Cardiac muscle cell (in vitro differentiated cells and primary cell): ENCODE measurements at regions not wholly inside any gene's neighbourhood (a gene's known extent, or its start where the extent isn't known, plus 50 kb on each side); places are given as distances from the start of the nearest gene placed in this dataset.
"Not testable (repeated sequence)": the region's sequence is repeated elsewhere in the genome, so short reads cannot be mapped to it uniquely, and the experiment has no call there.

Source experiments
- DNase-seq, 2 donors: peaks; one replicate each; pipeline versions ENCODE4 v3.0.0 to v3.0.0-alpha.2; 2010 to 2017; ENCODE audit warnings: low read depth in 1 of 2, low spot score in 1 of 2
- H3K27ac ChIP-seq: fragments of 200-600 bp; sonication (generic); 2 replicates; pipeline ENCODE4 v1.5.1; 2016
- H3K27me3 ChIP-seq: fragments of 200-600 bp; sonication (generic); 2 replicates; pipeline ENCODE4 v1.6.0; 2016; ENCODE audit warnings: control low read depth
- H3K36me3 ChIP-seq: fragments of 200-600 bp; sonication (generic); 2 replicates; pipeline ENCODE4 v1.5.1; 2016; ENCODE audit warnings: control low read depth
- H3K4me1 ChIP-seq: fragments of 200-600 bp; sonication (generic); 2 replicates; pipeline ENCODE4 v1.8.1; 2017; ENCODE audit warnings: low read depth, mild to moderate bottlenecking, mixed run types
- H3K4me3 ChIP-seq: fragments of 200-600 bp; sonication (generic); 2 replicates; pipeline ENCODE4 v1.5.1; 2016; ENCODE audit warnings: mild to moderate bottlenecking
- H3K9me3 ChIP-seq: fragments of 200-600 bp; sonication (generic); 2 replicates; pipeline ENCODE4 v1.5.1; 2017; ENCODE audit warnings: low read depth, mild to moderate bottlenecking, control low read depth
- CTCF ChIP-seq: IDR thresholded peaks from 2 replicates; pipeline ENCODE4 v1.5.1; 2012; ENCODE audit warnings: low read depth, mild to moderate bottlenecking, low read length

GRCh38 chr7:81447351-81447952 lies 322.4 kb downstream of the HGF start:
- Histone ChIP-seq H3K4me3 (no peak overlapping the region), H3K36me3 (no peaks in the 10 kb centered on the region), H3K9me3 (no peaks in the 10 kb centered on the region), H3K27me3 (no peaks in the 10 kb centered on the region), H3K27ac (no peak overlapping the region), H3K4me1 (no peaks in the 10 kb centered on the region)
- peak; percentile 53 for TF ChIP-seq CTCF
- peak; percentile 50 to 77 for DNase-seq

GRCh38 chr7:81446212-81446611 lies 323.6 kb downstream of the HGF start:
- Histone ChIP-seq H3K9me3 (no peaks in the 10 kb centered on the region), H3K27ac (no peak overlapping the region), H3K36me3 (no peaks in the 10 kb centered on the region), H3K4me3 (no peak overlapping the region), H3K27me3 (no peaks in the 10 kb centered on the region), H3K4me1 (no peaks in the 10 kb centered on the region)
- no peak for TF ChIP-seq CTCF
- DNase-seq, result no peak

GRCh38 chr7:81445462-81445861 lies 324.4 kb downstream of the HGF start:
- DNase-seq, result no peak
- no peak for TF ChIP-seq CTCF

GRCh38 chr7:81441750-81442149 lies 328.1 kb downstream of the HGF start:
- no peak for TF ChIP-seq CTCF
- H3K4me3 ChIP-seq, result no peak overlapping the region
- H3K27me3 ChIP-seq, result no peaks in the 10 kb centered on the region
- no peak for DNase-seq
- H3K9me3 ChIP-seq, result no peaks in the 10 kb centered on the region
- no peaks in the 10 kb centered on the region for H3K4me1 ChIP-seq
- H3K27ac ChIP-seq, result no peak overlapping the region
- no peaks in the 10 kb centered on the region for H3K36me3 ChIP-seq

More at GRCh38 chr7:81445462-81445861, 324.4 kb downstream of the HGF start:
- H3K9me3 ChIP-seq, result no peaks in the 10 kb centered on the region
- no peaks in the 10 kb centered on the region for H3K4me1 ChIP-seq
- no peaks in the 10 kb centered on the region for H3K27me3 ChIP-seq
- no peaks in the 10 kb centered on the region for H3K36me3 ChIP-seq
- H3K27ac ChIP-seq, result no peak overlapping the region
- no peak overlapping the region for H3K4me3 ChIP-seq

GRCh38 chr7:81439591-81439990 lies 330.3 kb downstream of the HGF start:
- Histone ChIP-seq H3K27me3 (no peaks in the 10 kb centered on the region), H3K27ac (no peak overlapping the region), H3K4me1 (no peaks in the 10 kb centered on the region), H3K9me3 (no peaks in the 10 kb centered on the region), H3K4me3 (no peak overlapping the region), H3K36me3 (no peaks in the 10 kb centered on the region)
- DNase-seq, result no peak
- TF ChIP-seq CTCF, result no peak

GRCh38 chr7:81437160-81437559 lies 332.7 kb downstream of the HGF start:
- not testable (repeated sequence) for DNase-seq, H3K27me3 ChIP-seq, H3K36me3 ChIP-seq, H3K27ac ChIP-seq, H3K4me3 ChIP-seq, H3K9me3 ChIP-seq, H3K4me1 ChIP-seq
